Fibroblast of skin of left quadriceps (primary cell): ENCODE measurements at regions not wholly inside any gene's neighbourhood (a gene's known extent, or its start where the extent isn't known, plus 50 kb on each side); places are given as distances from the start of the nearest gene placed in this dataset.
A peak's percentile ranks its signal among the peaks of the same experiment; 100 is the strongest.

Source experiments
- DNase-seq, 2 experiments: peaks; one replicate each; pipeline ENCODE4 v3.0.0-alpha.2; 2013; ENCODE audit warnings: low read depth in 2 of 2

GRCh38 chr2:128493880-128494279, 175.2 kb upstream of the HS6ST1 start:
- DNase-seq = no peak

- DNase-seq = no peak
Observed at GRCh38 chr2:128494307-128494639, 175.6 kb upstream of the HS6ST1 start.

GRCh38 chr2:128494640-128495321, 176.1 kb upstream of the HS6ST1 start:
- DNase-seq = no peak

GRCh38 chr2:128495996-128496547, 177.4 kb upstream of the HS6ST1 start:
- DNase-seq = no peak

- DNase-seq = no peak
Observed at GRCh38 chr2:128496700-128497099, 178.0 kb upstream of the HS6ST1 start.

GRCh38 chr2:128497461-128497860, 178.8 kb upstream of the HS6ST1 start:
- no peak for DNase-seq

- DNase-seq = no peak
Observed at GRCh38 chr2:128498086-128498485, 179.4 kb upstream of the HS6ST1 start.

- DNase-seq = no peak
Observed at GRCh38 chr2:128498589-128498988, 179.9 kb upstream of the HS6ST1 start.

- DNase-seq = no peak
Observed at GRCh38 chr2:128499367-128500137, 180.9 kb upstream of the HS6ST1 start.

- DNase-seq = peak; percentile 48 to 53
Observed at GRCh38 chr2:128500138-128500800, 181.6 kb upstream of the HS6ST1 start.

GRCh38 chr2:128501006-128501690, 182.5 kb upstream of the HS6ST1 start:
- DNase-seq = no peak

- DNase-seq = no peak
Observed at GRCh38 chr2:128501700-128502099, 183.0 kb upstream of the HS6ST1 start.

GRCh38 chr2:128502200-128502599, 183.5 kb upstream of the HS6ST1 start:
- DNase-seq = no peak

- no peak for DNase-seq
Observed at GRCh38 chr2:128502638-128503246, 184.1 kb upstream of the HS6ST1 start.

GRCh38 chr2:128503399-128504245, 185.0 kb upstream of the HS6ST1 start:
- no peak for DNase-seq

- no peak for DNase-seq
Observed at GRCh38 chr2:128504246-128505149, 185.8 kb upstream of the HS6ST1 start.

GRCh38 chr2:128505150-128505490, 186.5 kb upstream of the HS6ST1 start:
- DNase-seq = no peak

- DNase-seq = no peak
Observed at GRCh38 chr2:128505575-128506526, 187.2 kb upstream of the HS6ST1 start.

GRCh38 chr2:128506534-128506933, 187.9 kb upstream of the HS6ST1 start:
- no peak for DNase-seq
